ENCODE measurements at regions not wholly inside any gene's neighbourhood (a gene's known extent, or its start where the extent isn't known, plus 50 kb on each side); places are given as distances from the start of the nearest gene placed in this dataset.

- H3K36me3 Mint-ChIP-seq (ENCODE audit: insufficient read depth, unreplicated experiment): no peaks in the 10 kb centered on the region
- no peak overlapping the region for H3K4me3 Mint-ChIP-seq (ENCODE audit: unreplicated experiment)
- no peaks in the 10 kb centered on the region for H3K27me3 Mint-ChIP-seq (ENCODE audit: insufficient read depth, unreplicated experiment)
- no peak for DNase-seq (ENCODE audit: unreplicated experiment)
- TF ChIP-seq CTCF (IDR thresholded peaks at IDR 0.05; ENCODE audit: unreplicated experiment): no peak
- peaks cover 27% of the 10 kb centered on the region for H3K9me3 Mint-ChIP-seq (ENCODE audit: unreplicated experiment)
- ChIA-PET POLR2A (interaction anchor here (0.9 to 1.1 kb wide), 3 partner anchors 10 to 228 kb away, joined by 3 to 4 read pairs (median 3); no protein-coding TSS in a partner anchor), CTCF (interaction anchor here (1.2 kb wide), 1 partner anchor 224 kb away, joined by 3 read pairs; no protein-coding TSS in a partner anchor)
- no TSS peak for BruUV-seq (replicated peaks)
- H3K27ac Mint-ChIP-seq (ENCODE audit: low read depth, unreplicated experiment): no peak overlapping the region
- H3K4me1 Mint-ChIP-seq (ENCODE audit: insufficient read depth, unreplicated experiment): peaks cover 23% of the 10 kb centered on the region
- intact Hi-C loops (cut with micrococcal nuclease): no loop called here
These were observed 226.5 kb upstream of the CITED2 start for GRCh38 chr6:139600919-139601475.

- Mint-ChIP-seq H3K36me3 (ENCODE audit: insufficient read depth, unreplicated experiment) (no peaks in the 10 kb centered on the region), H3K27me3 (ENCODE audit: insufficient read depth, unreplicated experiment) (no peaks in the 10 kb centered on the region), H3K4me3 (ENCODE audit: unreplicated experiment) (no peak overlapping the region), H3K4me1 (ENCODE audit: insufficient read depth, unreplicated experiment) (peaks cover 22% of the 10 kb centered on the region), H3K9me3 (ENCODE audit: unreplicated experiment) (peaks cover 27% of the 10 kb centered on the region), H3K27ac (ENCODE audit: low read depth, unreplicated experiment) (no peak overlapping the region)
- intact Hi-C loops (cut with micrococcal nuclease): no loop called here
- no peak for TF ChIP-seq CTCF (IDR thresholded peaks at IDR 0.05; ENCODE audit: unreplicated experiment)
- DNase-seq (ENCODE audit: unreplicated experiment): no peak
- ChIA-PET CTCF (no interaction called here), POLR2A (interaction anchor here (1.0 kb wide), 1 partner anchor 222 kb away, joined by 3 read pairs; no protein-coding TSS in a partner anchor)
- BruUV-seq (replicated peaks): no TSS peak
These were observed 225.9 kb upstream of the CITED2 start for GRCh38 chr6:139600343-139600742.

GRCh38 chr6:139597771-139598755 lies 223.6 kb upstream of the CITED2 start:
- Mint-ChIP-seq H3K27ac (ENCODE audit: low read depth, unreplicated experiment) (peak overlapping the region; percentile 92), H3K27me3 (ENCODE audit: insufficient read depth, unreplicated experiment) (no peaks in the 10 kb centered on the region), H3K9me3 (ENCODE audit: unreplicated experiment) (peaks cover 5% of the 10 kb centered on the region), H3K36me3 (ENCODE audit: insufficient read depth, unreplicated experiment) (no peaks in the 10 kb centered on the region), H3K4me3 (ENCODE audit: unreplicated experiment) (peak overlapping the region; percentile 37), H3K4me1 (ENCODE audit: insufficient read depth, unreplicated experiment) (peaks cover 16% of the 10 kb centered on the region)
- no TSS peak for BruUV-seq (replicated peaks)
- no peak for TF ChIP-seq CTCF (IDR thresholded peaks at IDR 0.05; ENCODE audit: unreplicated experiment)
- ChIA-PET POLR2A (interaction anchor here (0.6 to 4.9 kb wide), 15 partner anchors 10 to 228 kb away, joined by 3 to 42 read pairs (median 5); partner anchors contain the start of gene CITED2), CTCF (interaction anchor here (0.7 kb wide), 1 partner anchor 107 kb away, joined by 3 read pairs; no protein-coding TSS in a partner anchor)
- DNase-seq (ENCODE audit: unreplicated experiment): peak; percentile 82
- intact Hi-C loops (cut with micrococcal nuclease): loop anchor here (1.0 kb wide), 1 partner anchor 223 kb away; no protein-coding TSS in a partner anchor

All from MCF 10A (cell line).